ENCODE measurements at regions not wholly inside any gene's neighbourhood (a gene's known extent, or its start where the extent isn't known, plus 50 kb on each side); places are given as distances from the start of the nearest gene placed in this dataset.
"Not testable (repeated sequence)": the region's sequence is repeated elsewhere in the genome, so short reads cannot be mapped to it uniquely, and the experiment has no call there.

DNA sequence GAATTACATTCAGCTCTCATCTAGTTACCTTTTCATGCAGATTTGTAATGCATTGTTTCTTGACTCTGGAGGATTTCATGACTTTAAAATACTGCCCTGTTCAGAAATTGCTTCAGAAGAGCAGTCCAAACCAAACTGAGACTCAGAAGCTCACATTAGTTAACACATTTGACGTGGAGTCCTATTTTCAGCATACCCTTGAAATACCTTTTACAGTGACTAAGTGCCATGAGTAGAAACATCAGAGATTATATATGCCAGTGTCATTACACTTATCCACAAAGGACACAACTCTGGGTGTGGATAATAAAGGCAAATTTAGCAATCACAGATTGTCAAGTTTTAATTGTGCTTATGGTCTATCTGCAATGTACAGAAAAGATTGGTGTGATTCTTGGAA is 459.6 kb downstream of the FRK start:
- CTCF ChIA-PET, result no interaction called here
- DNase-seq (no peak), ATAC-seq (ENCODE audit: low read depth) (no peak)
- TF ChIP-seq CTCF (IDR thresholded peaks at IDR 0.05), result no peak
- POLR2A ChIA-PET, result no interaction called here
- peaks cover 13% of the 10 kb centered on the region for H3K9me3 Mint-ChIP-seq
- H3K36me3 Mint-ChIP-seq (ENCODE audit: low read depth), result no peaks in the 10 kb centered on the region
- intact Hi-C loops (cut with micrococcal nuclease), result no loop called here
- H3K27ac Mint-ChIP-seq, result no peak overlapping the region
- H3K4me3 Mint-ChIP-seq, result no peak overlapping the region
- H3K27me3 Mint-ChIP-seq, result no peaks in the 10 kb centered on the region
- no peaks in the 10 kb centered on the region for H3K4me1 Mint-ChIP-seq

GRCh38 chr6:115594891-115595290 is 465.8 kb downstream of the FRK start:
- Mint-ChIP-seq H3K36me3 (ENCODE audit: low read depth) (no peaks in the 10 kb centered on the region), H3K9me3 (peaks cover 14% of the 10 kb centered on the region), H3K27ac (no peak overlapping the region), H3K4me1 (no peaks in the 10 kb centered on the region), H3K27me3 (no peaks in the 10 kb centered on the region), H3K4me3 (no peak overlapping the region)
- ChIA-PET POLR2A (no interaction called here), CTCF (no interaction called here)
- intact Hi-C loops (cut with micrococcal nuclease), result no loop called here
- ATAC-seq (ENCODE audit: low read depth) (no peak), DNase-seq (no peak)
- TF ChIP-seq CTCF (IDR thresholded peaks at IDR 0.05), result no peak

DNA sequence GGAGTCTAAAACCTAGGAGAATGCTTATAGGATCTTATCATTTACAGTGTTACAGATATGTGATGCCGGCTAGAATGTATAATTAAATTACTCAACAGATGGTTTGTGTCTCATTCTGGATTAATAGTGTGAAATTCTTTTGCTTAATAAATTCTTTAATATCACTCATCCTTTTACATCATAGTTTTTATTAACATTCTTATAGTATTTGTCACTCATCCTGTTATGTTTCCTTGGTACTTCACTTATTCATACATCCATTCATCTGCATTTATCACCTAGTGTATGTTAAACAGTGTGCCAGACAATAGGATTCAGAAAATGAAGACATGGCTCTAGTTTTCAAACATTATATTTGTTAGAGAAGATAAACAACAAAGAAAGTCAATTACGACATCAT is 468.7 kb downstream of the FRK start:
- no peak for DNase-seq
- POLR2A ChIA-PET, result no interaction called here
- TF ChIP-seq CTCF (IDR thresholded peaks at IDR 0.05), result no peak
- Mint-ChIP-seq H3K27ac (no peak overlapping the region), H3K36me3 (ENCODE audit: low read depth) (no peaks in the 10 kb centered on the region), H3K4me1 (no peaks in the 10 kb centered on the region), H3K4me3 (no peak overlapping the region), H3K9me3 (peaks cover 8% of the 10 kb centered on the region), H3K27me3 (no peaks in the 10 kb centered on the region)
- no peak for ATAC-seq (ENCODE audit: low read depth)
- intact Hi-C loops (cut with micrococcal nuclease), result no loop called here
- CTCF ChIA-PET, result no interaction called here

GRCh38 chr6:115589072-115589471 is 471.6 kb downstream of the FRK start:
- POLR2A ChIA-PET; H3K4me3 Mint-ChIP-seq; H3K27ac Mint-ChIP-seq; DNase-seq; H3K36me3 Mint-ChIP-seq (ENCODE audit: low read depth); CTCF ChIA-PET; H3K4me1 Mint-ChIP-seq; intact Hi-C loops (cut with micrococcal nuclease); H3K9me3 Mint-ChIP-seq; ATAC-seq (ENCODE audit: low read depth); H3K27me3 Mint-ChIP-seq: not testable (repeated sequence)

- ChIA-PET POLR2A (no interaction called here), CTCF (no interaction called here)
- no peaks in the 10 kb centered on the region for H3K27me3 Mint-ChIP-seq
- no peak for TF ChIP-seq CTCF (IDR thresholded peaks at IDR 0.05)
- peaks cover 3% of the 10 kb centered on the region for H3K9me3 Mint-ChIP-seq
- intact Hi-C loops (cut with micrococcal nuclease), result no loop called here
- ATAC-seq (ENCODE audit: low read depth) (no peak), DNase-seq (no peak)
- no peaks in the 10 kb centered on the region for H3K4me1 Mint-ChIP-seq
- no peak overlapping the region for H3K4me3 Mint-ChIP-seq
- no peaks in the 10 kb centered on the region for H3K36me3 Mint-ChIP-seq (ENCODE audit: low read depth)
- H3K27ac Mint-ChIP-seq, result no peak overlapping the region
Observed at GRCh38 chr6:115583290-115583689, 477.4 kb downstream of the FRK start.

- no peaks in the 10 kb centered on the region for H3K4me1 Mint-ChIP-seq
- no peak for ATAC-seq (ENCODE audit: low read depth)
- TF ChIP-seq CTCF (IDR thresholded peaks at IDR 0.05), result no peak
- POLR2A ChIA-PET, result no interaction called here
- no peak overlapping the region for H3K27ac Mint-ChIP-seq
- CTCF ChIA-PET, result no interaction called here
- intact Hi-C loops (cut with micrococcal nuclease), result no loop called here
- H3K36me3 Mint-ChIP-seq (ENCODE audit: low read depth), result no peaks in the 10 kb centered on the region
- no peaks in the 10 kb centered on the region for H3K27me3 Mint-ChIP-seq
- DNase-seq, result no peak
- H3K9me3 Mint-ChIP-seq, result peaks cover 3% of the 10 kb centered on the region
- no peak overlapping the region for H3K4me3 Mint-ChIP-seq
Observed at GRCh38 chr6:115582386-115582785, 478.3 kb downstream of the FRK start.

- ATAC-seq (ENCODE audit: low read depth); H3K36me3 Mint-ChIP-seq (ENCODE audit: low read depth); H3K4me3 Mint-ChIP-seq; H3K4me1 Mint-ChIP-seq; H3K27ac Mint-ChIP-seq; H3K9me3 Mint-ChIP-seq; H3K27me3 Mint-ChIP-seq; CTCF ChIA-PET; intact Hi-C loops (cut with micrococcal nuclease); DNase-seq; POLR2A ChIA-PET: not testable (repeated sequence)
Observed at GRCh38 chr6:115579565-115579964, 481.1 kb downstream of the FRK start.
